ENCODE measurements at regions not wholly inside any gene's neighbourhood (a gene's known extent, or its start where the extent isn't known, plus 50 kb on each side); places are given as distances from the start of the nearest gene placed in this dataset.

DNA sequence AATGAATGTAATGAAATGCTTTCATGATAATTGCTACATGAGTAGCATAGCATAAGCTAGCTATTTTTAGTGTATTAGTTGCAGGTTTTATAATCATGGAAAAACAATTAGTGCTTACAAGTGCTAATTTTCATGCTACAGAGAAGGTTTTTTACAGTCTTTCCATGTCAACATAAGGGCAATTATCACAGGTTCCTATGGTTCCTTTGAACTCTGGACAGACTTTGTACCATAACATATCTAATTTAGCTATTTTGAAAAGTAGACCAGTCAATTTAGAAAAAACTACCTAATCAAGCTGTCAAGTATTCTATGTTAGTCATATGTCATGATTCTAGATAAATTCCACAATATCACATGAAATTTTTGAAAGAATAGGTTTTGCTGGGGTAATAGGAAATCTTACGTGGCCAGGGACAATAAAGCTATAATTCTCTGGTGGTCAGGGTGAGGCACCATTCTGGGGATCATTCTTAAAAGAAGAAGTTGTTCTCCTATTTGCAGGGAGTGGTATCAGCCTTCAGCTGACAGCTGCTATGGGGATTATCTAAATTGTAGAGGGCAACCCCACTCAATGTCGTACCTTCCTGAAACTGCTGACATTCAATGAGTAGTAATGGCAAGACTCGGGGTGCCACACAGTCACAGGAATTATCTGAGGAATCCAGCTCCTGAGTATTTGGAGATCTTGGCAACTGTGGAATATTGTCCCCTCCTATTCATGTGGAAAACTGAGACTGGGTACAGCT lies 724.0 kb upstream of the LINC00305 start:
- H3K27me3 ChIP-seq (ENCODE audit: insufficient read depth, low read length, poor library complexity) = no peaks in the 10 kb centered on the region
- no peak overlapping the region for H3K27ac ChIP-seq (ENCODE audit: low read length)
- H3K79me2 ChIP-seq (ENCODE audit: insufficient read depth, low read length) = no peaks in the 10 kb centered on the region
- TF ChIP-seq, protein P1, sequence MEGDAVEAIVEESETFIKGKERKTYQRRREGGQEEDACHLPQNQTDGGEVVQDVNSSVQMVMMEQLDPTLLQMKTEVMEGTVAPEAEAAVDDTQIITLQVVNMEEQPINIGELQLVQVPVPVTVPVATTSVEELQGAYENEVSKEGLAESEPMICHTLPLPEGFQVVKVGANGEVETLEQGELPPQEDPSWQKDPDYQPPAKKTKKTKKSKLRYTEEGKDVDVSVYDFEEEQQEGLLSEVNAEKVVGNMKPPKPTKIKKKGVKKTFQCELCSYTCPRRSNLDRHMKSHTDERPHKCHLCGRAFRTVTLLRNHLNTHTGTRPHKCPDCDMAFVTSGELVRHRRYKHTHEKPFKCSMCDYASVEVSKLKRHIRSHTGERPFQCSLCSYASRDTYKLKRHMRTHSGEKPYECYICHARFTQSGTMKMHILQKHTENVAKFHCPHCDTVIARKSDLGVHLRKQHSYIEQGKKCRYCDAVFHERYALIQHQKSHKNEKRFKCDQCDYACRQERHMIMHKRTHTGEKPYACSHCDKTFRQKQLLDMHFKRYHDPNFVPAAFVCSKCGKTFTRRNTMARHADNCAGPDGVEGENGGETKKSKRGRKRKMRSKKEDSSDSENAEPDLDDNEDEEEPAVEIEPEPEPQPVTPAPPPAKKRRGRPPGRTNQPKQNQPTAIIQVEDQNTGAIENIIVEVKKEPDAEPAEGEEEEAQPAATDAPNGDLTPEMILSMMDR (IDR thresholded peaks at IDR 0.05; ENCODE audit: borderline replicate concordance, extremely low read depth, low read length, poor library complexity, severe bottlenecking) = no peak
- no peak for TF ChIP-seq EZH2 (IDR thresholded peaks at IDR 0.05; ENCODE audit: borderline replicate concordance, low read depth, low read length, severe bottlenecking)
- no peak overlapping the region for H3K4me2 ChIP-seq (ENCODE audit: insufficient read depth, low read length)
- no peaks in the 10 kb centered on the region for H3K36me3 ChIP-seq (ENCODE audit: insufficient read depth, low read length)
- no peak for ATAC-seq (ENCODE audit: insufficient read depth, low read depth)
- H2AFZ ChIP-seq (ENCODE audit: low read depth, low read length) = no peak overlapping the region
- H3K4me1 ChIP-seq (ENCODE audit: insufficient read depth, low read length) = no peaks in the 10 kb centered on the region
- no peak overlapping the region for H3K4me3 ChIP-seq (ENCODE audit: low read depth in 1 of 2, low read length in 2 of 2)
- H4K20me1 ChIP-seq (ENCODE audit: insufficient read depth, low read length) = no peaks in the 10 kb centered on the region
- DNase-seq = no peak
- no peaks in the 10 kb centered on the region for H3K9me3 ChIP-seq (ENCODE audit: insufficient read depth, low read length, severe bottlenecking)
- no peak overlapping the region for H3K9ac ChIP-seq (ENCODE audit: low read depth, low read length)

GRCh38 chr18:64854112-64854511 lies 705.2 kb upstream of the LINC00305 start:
- no peaks in the 10 kb centered on the region for H3K27me3 ChIP-seq (ENCODE audit: insufficient read depth, low read length, poor library complexity)
- no peak for DNase-seq

GRCh38 chr18:64852281-64852680 lies 703.4 kb upstream of the LINC00305 start:
- no peak for TF ChIP-seq EZH2 (IDR thresholded peaks at IDR 0.05; ENCODE audit: borderline replicate concordance, low read depth, low read length, severe bottlenecking)
- H3K27me3 ChIP-seq (ENCODE audit: insufficient read depth, low read length, poor library complexity) = no peaks in the 10 kb centered on the region
- H3K9ac ChIP-seq (ENCODE audit: low read depth, low read length) = no peak overlapping the region
- no peaks in the 10 kb centered on the region for H3K36me3 ChIP-seq (ENCODE audit: insufficient read depth, low read length)
- no peaks in the 10 kb centered on the region for H3K79me2 ChIP-seq (ENCODE audit: insufficient read depth, low read length)
- H2AFZ ChIP-seq (ENCODE audit: low read depth, low read length) = no peak overlapping the region
- no peaks in the 10 kb centered on the region for H3K9me3 ChIP-seq (ENCODE audit: insufficient read depth, low read length, severe bottlenecking)
- H3K4me2 ChIP-seq (ENCODE audit: insufficient read depth, low read length) = no peak overlapping the region
- DNase-seq (no peak), ATAC-seq (ENCODE audit: insufficient read depth, low read depth) (no peak)
- H4K20me1 ChIP-seq (ENCODE audit: insufficient read depth, low read length) = no peaks in the 10 kb centered on the region
- H3K4me1 ChIP-seq (ENCODE audit: insufficient read depth, low read length) = no peaks in the 10 kb centered on the region
- no peak overlapping the region for H3K4me3 ChIP-seq (ENCODE audit: low read depth in 1 of 2, low read length in 2 of 2)
- no peak overlapping the region for H3K27ac ChIP-seq (ENCODE audit: low read length)

More at GRCh38 chr18:64854112-64854511, 705.2 kb upstream of the LINC00305 start:
- Histone ChIP-seq H4K20me1 (ENCODE audit: insufficient read depth, low read length) (no peaks in the 10 kb centered on the region), H3K27ac (ENCODE audit: low read length) (no peak overlapping the region), H2AFZ (ENCODE audit: low read depth, low read length) (no peak overlapping the region), H3K4me2 (ENCODE audit: insufficient read depth, low read length) (no peak overlapping the region), H3K4me3 (ENCODE audit: low read depth in 1 of 2, low read length in 2 of 2) (no peak overlapping the region), H3K9me3 (ENCODE audit: insufficient read depth, low read length, severe bottlenecking) (no peaks in the 10 kb centered on the region), H3K36me3 (ENCODE audit: insufficient read depth, low read length) (no peaks in the 10 kb centered on the region), H3K9ac (ENCODE audit: low read depth, low read length) (no peak overlapping the region), H3K79me2 (ENCODE audit: insufficient read depth, low read length) (no peaks in the 10 kb centered on the region), H3K4me1 (ENCODE audit: insufficient read depth, low read length) (no peaks in the 10 kb centered on the region)
- TF ChIP-seq EZH2 (IDR thresholded peaks at IDR 0.05; ENCODE audit: borderline replicate concordance, low read depth, low read length, severe bottlenecking) = no peak
- TF ChIP-seq, protein P1 (IDR thresholded peaks at IDR 0.05; ENCODE audit: borderline replicate concordance, extremely low read depth, low read length, poor library complexity, severe bottlenecking) = no peak
- ATAC-seq (ENCODE audit: insufficient read depth, low read depth) = no peak

DNA sequence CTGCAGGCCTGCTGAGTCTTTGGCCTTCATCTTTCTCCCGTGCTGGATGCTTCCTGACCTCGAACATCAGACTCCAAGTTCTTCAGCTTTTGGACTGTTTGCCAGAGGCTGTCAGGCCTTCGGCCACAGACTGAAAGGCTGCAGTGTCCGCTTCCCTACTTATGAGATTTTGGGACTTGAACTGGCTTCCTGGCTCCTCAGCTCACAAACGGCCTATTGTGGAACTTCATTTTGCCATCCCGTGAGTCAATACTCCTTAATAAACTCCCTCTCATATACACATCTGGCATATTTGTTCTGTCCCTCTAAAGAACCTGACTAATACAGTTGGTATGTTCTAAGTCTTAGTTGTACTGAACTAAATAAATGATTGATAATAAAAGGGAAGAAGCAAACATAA lies 702.8 kb upstream of the LINC00305 start:
- no peak for TF ChIP-seq EZH2 (IDR thresholded peaks at IDR 0.05; ENCODE audit: borderline replicate concordance, low read depth, low read length, severe bottlenecking)
- TF ChIP-seq, protein P1 (IDR thresholded peaks at IDR 0.05; ENCODE audit: borderline replicate concordance, extremely low read depth, low read length, poor library complexity, severe bottlenecking) = no peak
- no peak overlapping the region for H3K4me2 ChIP-seq (ENCODE audit: insufficient read depth, low read length)
- H3K27me3 ChIP-seq (ENCODE audit: insufficient read depth, low read length, poor library complexity) = no peaks in the 10 kb centered on the region
- no peak overlapping the region for H3K4me3 ChIP-seq (ENCODE audit: low read depth in 1 of 2, low read length in 2 of 2)
- H3K9me3 ChIP-seq (ENCODE audit: insufficient read depth, low read length, severe bottlenecking) = no peaks in the 10 kb centered on the region
- H2AFZ ChIP-seq (ENCODE audit: low read depth, low read length) = no peak overlapping the region
- ATAC-seq (ENCODE audit: insufficient read depth, low read depth) = no peak
- H3K9ac ChIP-seq (ENCODE audit: low read depth, low read length) = no peak overlapping the region
- no peaks in the 10 kb centered on the region for H3K36me3 ChIP-seq (ENCODE audit: insufficient read depth, low read length)
- H3K27ac ChIP-seq (ENCODE audit: low read length) = no peak overlapping the region
- no peak for DNase-seq
- H3K4me1 ChIP-seq (ENCODE audit: insufficient read depth, low read length) = no peaks in the 10 kb centered on the region
- H4K20me1 ChIP-seq (ENCODE audit: insufficient read depth, low read length) = no peaks in the 10 kb centered on the region
- H3K79me2 ChIP-seq (ENCODE audit: insufficient read depth, low read length) = no peaks in the 10 kb centered on the region

Measured in DND-41 (cell line).